GM12865 (cell line): ENCODE measurements at regions not wholly inside any gene's neighbourhood (a gene's known extent, or its start where the extent isn't known, plus 50 kb on each side); places are given as distances from the start of the nearest gene placed in this dataset.
A peak's percentile ranks its signal among the peaks of the same experiment; 100 is the strongest.

Experiments
- DNase-seq: peaks from one replicate; pipeline ENCODE4 v3.0.0; 2010; ENCODE audit warnings: low read depth
- H3K4me3 ChIP-seq: 2 replicates; pipeline ENCODE4 v1.5.1; 2011; ENCODE audit warnings: mild to moderate bottlenecking, low read depth, low read length, control low read depth
- TF ChIP-seq, protein P1 (sequence below): IDR thresholded peaks from 2 replicates; pipeline ENCODE4 v1.5.1; 2011; ENCODE audit warnings: low read length, control low read depth, low read depth, inconsistent platforms; ENCODE audit not compliant: insufficient read depth; ENCODE audit errors: missing control alignments

DNA sequence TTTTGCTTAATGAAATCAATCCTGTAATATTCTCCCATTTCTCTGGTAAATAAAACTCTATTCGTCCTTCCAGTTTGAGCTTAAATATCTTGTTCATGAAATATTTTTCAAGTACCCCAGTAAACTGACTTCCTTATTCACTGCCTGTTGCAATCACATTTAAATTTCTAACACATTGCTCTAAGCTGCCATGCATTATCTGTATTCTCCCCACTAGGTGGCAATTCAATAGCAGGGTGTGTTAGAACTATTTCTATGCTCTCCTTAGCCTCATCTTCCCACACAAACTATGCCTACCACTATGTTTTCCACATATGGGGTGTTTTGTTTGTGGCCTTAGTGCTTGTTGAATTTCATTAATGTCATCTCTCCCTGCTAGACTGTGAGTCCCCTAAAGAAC is 377.1 kb upstream of the HS3ST1 start:
- no peak overlapping the region for H3K4me3 ChIP-seq
- peak; percentile 6 for DNase-seq
- TF ChIP-seq, protein P1, sequence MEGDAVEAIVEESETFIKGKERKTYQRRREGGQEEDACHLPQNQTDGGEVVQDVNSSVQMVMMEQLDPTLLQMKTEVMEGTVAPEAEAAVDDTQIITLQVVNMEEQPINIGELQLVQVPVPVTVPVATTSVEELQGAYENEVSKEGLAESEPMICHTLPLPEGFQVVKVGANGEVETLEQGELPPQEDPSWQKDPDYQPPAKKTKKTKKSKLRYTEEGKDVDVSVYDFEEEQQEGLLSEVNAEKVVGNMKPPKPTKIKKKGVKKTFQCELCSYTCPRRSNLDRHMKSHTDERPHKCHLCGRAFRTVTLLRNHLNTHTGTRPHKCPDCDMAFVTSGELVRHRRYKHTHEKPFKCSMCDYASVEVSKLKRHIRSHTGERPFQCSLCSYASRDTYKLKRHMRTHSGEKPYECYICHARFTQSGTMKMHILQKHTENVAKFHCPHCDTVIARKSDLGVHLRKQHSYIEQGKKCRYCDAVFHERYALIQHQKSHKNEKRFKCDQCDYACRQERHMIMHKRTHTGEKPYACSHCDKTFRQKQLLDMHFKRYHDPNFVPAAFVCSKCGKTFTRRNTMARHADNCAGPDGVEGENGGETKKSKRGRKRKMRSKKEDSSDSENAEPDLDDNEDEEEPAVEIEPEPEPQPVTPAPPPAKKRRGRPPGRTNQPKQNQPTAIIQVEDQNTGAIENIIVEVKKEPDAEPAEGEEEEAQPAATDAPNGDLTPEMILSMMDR = peak; percentile 26

DNA sequence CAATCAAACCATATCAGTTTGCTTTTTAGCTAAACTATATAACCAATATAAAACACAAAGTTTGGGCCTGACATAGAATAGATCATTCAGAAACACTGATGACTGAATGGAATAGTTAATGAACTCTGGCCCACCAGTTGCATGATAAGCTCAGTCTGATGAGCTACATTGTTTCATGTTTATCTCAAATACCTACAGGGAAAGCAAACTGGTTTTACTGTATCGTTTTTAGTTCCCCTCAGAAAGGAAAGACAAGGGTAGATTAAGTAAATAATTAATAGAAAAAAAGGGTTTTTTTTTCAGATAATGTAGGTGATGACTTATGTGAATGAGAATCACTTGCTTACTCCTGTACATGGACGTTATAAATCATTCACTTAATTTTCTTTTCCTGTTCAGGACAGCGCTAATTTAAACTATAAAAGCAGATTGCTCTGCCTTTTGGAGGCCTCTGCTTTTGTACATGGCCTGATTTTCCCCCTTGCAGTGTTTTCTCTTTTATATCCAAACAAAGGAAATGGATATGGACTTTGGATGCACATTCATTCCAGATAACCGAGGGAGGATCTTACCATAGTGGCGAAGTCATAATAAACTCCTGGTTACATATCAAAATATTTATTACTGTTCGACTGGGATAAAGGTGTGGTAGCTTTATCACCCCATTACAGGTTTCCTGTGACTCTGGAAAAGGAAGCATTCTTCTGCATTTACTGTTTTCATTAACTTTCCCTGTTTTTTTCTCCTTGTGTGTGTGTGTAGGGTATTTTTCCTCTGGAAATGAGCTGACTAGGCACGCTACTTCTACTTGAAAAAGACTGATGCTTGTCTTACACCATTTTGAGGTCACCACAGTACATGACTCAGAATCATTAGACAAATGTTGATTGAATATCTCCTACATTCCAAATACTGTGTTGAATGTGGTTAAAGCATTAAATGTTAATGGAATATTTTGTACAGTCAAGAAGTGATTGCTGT is 373.1 kb upstream of the HS3ST1 start:
- H3K4me3 ChIP-seq = no peak overlapping the region
- TF ChIP-seq, protein P1 = no peak
- no peak for DNase-seq

DNA sequence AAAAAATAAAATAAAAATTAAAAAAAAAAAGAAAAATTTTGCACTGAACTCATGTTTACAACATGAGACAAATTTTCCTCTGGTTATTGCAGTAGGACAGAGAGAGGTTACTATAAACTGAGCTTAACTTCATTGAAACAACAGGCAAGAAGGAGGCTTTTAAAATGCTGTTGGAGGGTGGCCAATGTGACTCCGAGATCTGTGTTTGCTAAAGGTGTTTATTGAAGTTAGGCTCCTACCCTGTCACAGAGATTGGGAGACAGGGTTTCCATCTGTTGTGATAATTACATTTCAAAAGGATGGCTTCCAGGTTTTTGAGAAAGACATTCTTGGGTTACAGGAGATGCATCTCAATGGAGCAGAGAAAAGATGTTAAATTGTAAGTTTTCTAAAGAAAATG is 370.5 kb upstream of the HS3ST1 start:
- H3K4me3 ChIP-seq = no peak overlapping the region
- TF ChIP-seq, protein P1 = no peak
- no peak for DNase-seq

DNA sequence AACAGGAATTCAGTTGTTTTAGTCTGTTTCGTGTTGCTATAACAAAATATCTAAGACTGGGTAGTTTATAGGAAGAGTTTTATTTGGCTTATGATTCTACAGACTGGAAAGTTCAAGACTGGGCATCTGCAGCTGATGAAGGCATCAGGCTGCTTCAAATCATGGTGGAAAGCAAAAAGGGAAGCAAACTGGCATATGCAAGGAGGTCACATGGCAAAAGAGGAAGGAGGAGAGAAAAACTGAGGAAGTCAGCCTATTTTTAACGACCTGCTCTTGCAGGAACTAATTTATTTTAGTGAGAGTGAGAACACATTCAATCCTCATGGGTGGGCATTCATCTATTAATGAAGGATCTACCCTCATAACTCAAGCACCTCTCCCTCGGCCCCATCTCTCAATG is 363.1 kb upstream of the HS3ST1 start:
- TF ChIP-seq, protein P1 = no peak
- DNase-seq = no peak
- no peak overlapping the region for H3K4me3 ChIP-seq

DNA sequence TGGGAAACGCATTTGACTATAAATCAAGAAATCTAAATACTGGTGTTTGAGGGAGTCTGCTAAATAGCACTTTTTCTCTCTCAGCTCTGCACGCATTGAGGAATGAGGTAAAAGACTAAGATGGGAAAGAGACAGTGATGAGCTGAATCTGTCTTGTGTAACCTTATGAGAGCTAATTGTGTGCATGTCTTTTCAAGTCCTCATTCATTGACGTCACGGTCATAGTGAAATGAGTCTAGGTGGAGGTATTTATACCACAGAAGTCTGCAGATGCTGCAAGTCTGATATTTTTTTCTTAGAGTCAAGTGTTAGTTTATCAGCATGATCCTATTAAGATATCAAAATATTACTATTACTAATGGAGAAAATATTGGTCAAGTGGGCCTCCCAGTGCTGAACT is 361.5 kb upstream of the HS3ST1 start:
- TF ChIP-seq, protein P1 = no peak
- no peak for DNase-seq
- H3K4me3 ChIP-seq = no peak overlapping the region

DNA sequence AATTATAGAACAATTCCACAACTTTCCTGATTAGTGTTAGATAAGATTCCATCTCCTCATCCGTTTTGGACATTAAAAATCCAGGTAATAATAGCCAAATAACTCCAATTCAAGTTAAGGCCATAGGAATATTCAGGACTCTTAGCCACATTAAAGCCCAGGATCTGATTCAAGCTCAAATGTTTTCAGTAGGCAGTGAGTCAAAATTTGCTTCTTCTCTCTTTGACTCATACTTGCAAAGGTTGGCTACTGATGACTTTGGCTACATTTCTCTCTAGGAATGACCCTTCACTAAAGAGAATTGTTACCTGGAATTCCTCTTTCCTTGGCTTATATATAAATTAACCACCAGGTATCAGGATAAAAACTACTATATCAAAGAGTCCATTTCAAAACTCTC is 354.9 kb upstream of the HS3ST1 start:
- no peak for DNase-seq
- TF ChIP-seq, protein P1 = no peak
- no peak overlapping the region for H3K4me3 ChIP-seq

DNA sequence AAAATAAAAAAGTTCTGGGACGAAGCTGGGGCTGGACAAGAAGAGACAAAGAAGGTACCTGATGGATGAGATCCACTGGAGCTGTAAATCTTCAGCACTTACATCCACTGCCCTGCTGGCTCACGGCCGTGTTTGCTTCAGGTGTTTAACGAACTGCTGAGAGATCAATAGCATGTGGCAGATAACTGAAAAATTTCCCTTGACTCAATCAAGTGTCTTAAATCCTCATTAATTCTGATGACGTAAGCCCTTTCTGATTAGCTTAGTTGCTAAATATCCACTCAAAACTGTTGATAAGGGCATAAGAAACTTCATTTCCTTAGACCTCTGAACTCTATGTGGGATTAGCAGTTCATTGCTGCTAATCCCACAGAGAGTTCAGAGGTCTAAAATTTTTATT is 354.2 kb upstream of the HS3ST1 start:
- DNase-seq = no peak
- TF ChIP-seq, protein P1 = no peak

More for the DNA sequence above, 354.2 kb upstream of the HS3ST1 start:
- no peak overlapping the region for H3K4me3 ChIP-seq
